Mesothelial cell of epicardium (in vitro differentiated cells): ENCODE measurements at regions not wholly inside any gene's neighbourhood (a gene's known extent, or its start where the extent isn't known, plus 50 kb on each side); places are given as distances from the start of the nearest gene placed in this dataset.

Source experiments
- DNase-seq, 2 experiments: peaks; one replicate each; pipeline ENCODE4 v3.0.0; 2021; ENCODE audit warnings: low spot score in 2 of 2; ENCODE audit not compliant: unreplicated experiment in 2 of 2
- H3K27ac Mint-ChIP-seq: 2 replicates; pipeline ENCODE4 v1.8.0; 2021; ENCODE audit warnings: mixed read lengths
- H3K27me3 Mint-ChIP-seq: 2 replicates; pipeline ENCODE4 v1.8.0; 2021; ENCODE audit warnings: low read depth, mixed read lengths
- H3K36me3 Mint-ChIP-seq: 2 replicates; pipeline ENCODE4 v1.8.0; 2021; ENCODE audit warnings: mixed read lengths
- H3K4me1 Mint-ChIP-seq: 2 replicates; pipeline ENCODE4 v1.8.0; 2021; ENCODE audit warnings: mixed read lengths
- H3K4me3 Mint-ChIP-seq: 2 replicates; pipeline ENCODE4 v1.8.0; 2021; ENCODE audit warnings: mild to moderate bottlenecking, moderate library complexity, mixed read lengths
- H3K9me3 Mint-ChIP-seq: 2 replicates; pipeline ENCODE4 v1.8.0; 2021; ENCODE audit warnings: mixed read lengths
- CTCF ChIP-seq: fragments of 200-600 bp; sonication (generic); IDR thresholded peaks from one replicate; pipeline ENCODE4 v1.5.0; 2021; ENCODE audit warnings: antibody characterized with exemption; ENCODE audit not compliant: unreplicated experiment

GRCh38 chr13:99654076-99654475 lies 152.8 kb downstream of the TM9SF2 start:
- Mint-ChIP-seq H3K27ac (no peak overlapping the region), H3K27me3 (peaks cover 13% of the 10 kb centered on the region), H3K4me1 (peaks cover 22% of the 10 kb centered on the region), H3K36me3 (no peaks in the 10 kb centered on the region), H3K4me3 (no peak overlapping the region), H3K9me3 (no peaks in the 10 kb centered on the region)
- TF ChIP-seq CTCF, result no peak
- no peak for DNase-seq

GRCh38 chr13:99653526-99653925 lies 152.3 kb downstream of the TM9SF2 start:
- Mint-ChIP-seq H3K27ac (no peak overlapping the region), H3K9me3 (no peaks in the 10 kb centered on the region), H3K4me1 (peaks cover 17% of the 10 kb centered on the region), H3K4me3 (no peak overlapping the region), H3K27me3 (peaks cover 13% of the 10 kb centered on the region), H3K36me3 (no peaks in the 10 kb centered on the region)
- no peak for TF ChIP-seq CTCF
- DNase-seq, result no peak

GRCh38 chr13:99652901-99653300 lies 151.6 kb downstream of the TM9SF2 start:
- Mint-ChIP-seq H3K9me3 (no peaks in the 10 kb centered on the region), H3K27ac (no peak overlapping the region), H3K4me1 (peaks cover 16% of the 10 kb centered on the region), H3K36me3 (no peaks in the 10 kb centered on the region), H3K27me3 (peaks cover 13% of the 10 kb centered on the region), H3K4me3 (no peak overlapping the region)
- no peak for TF ChIP-seq CTCF
- no peak for DNase-seq

GRCh38 chr13:99652141-99652540 lies 150.9 kb downstream of the TM9SF2 start:
- Mint-ChIP-seq H3K36me3 (no peaks in the 10 kb centered on the region), H3K4me1 (peaks cover 12% of the 10 kb centered on the region), H3K27ac (no peak overlapping the region), H3K27me3 (peaks cover 13% of the 10 kb centered on the region), H3K4me3 (no peak overlapping the region), H3K9me3 (no peaks in the 10 kb centered on the region)
- no peak for TF ChIP-seq CTCF
- no peak for DNase-seq

- Mint-ChIP-seq H3K4me1 (peaks cover 1% of the 10 kb centered on the region), H3K4me3 (no peak overlapping the region), H3K9me3 (no peaks in the 10 kb centered on the region), H3K27ac (no peak overlapping the region), H3K27me3 (peaks cover 4% of the 10 kb centered on the region), H3K36me3 (no peaks in the 10 kb centered on the region)
- no peak for TF ChIP-seq CTCF
- DNase-seq, result no peak
Observed at GRCh38 chr13:99651016-99651415, 149.7 kb downstream of the TM9SF2 start.

GRCh38 chr13:99650410-99650809 lies 149.1 kb downstream of the TM9SF2 start:
- TF ChIP-seq CTCF, result no peak
- H3K27ac Mint-ChIP-seq, result no peak overlapping the region
- no peaks in the 10 kb centered on the region for H3K36me3 Mint-ChIP-seq
- no peak for DNase-seq
- no peak overlapping the region for H3K4me3 Mint-ChIP-seq
- H3K27me3 Mint-ChIP-seq, result peaks cover 4% of the 10 kb centered on the region
- no peaks in the 10 kb centered on the region for H3K9me3 Mint-ChIP-seq
- no peaks in the 10 kb centered on the region for H3K4me1 Mint-ChIP-seq
